K562 (cell line): ENCODE measurements at regions not wholly inside any gene's neighbourhood (a gene's known extent, or its start where the extent isn't known, plus 50 kb on each side); places are given as distances from the start of the nearest gene placed in this dataset.

ENCODE experiments used
- ATAC-seq: fragments of 200-7000 bp; cut with Tn5 transposase; 3 replicates; pipeline ENCODE4 v1.9.1; 2020; ENCODE audit warnings: moderate library complexity
- BruUV-seq: library from RNA; stranded (reverse); fragments of 400-500 nt; replicated peaks from 2 replicates; lab custom pipeline; 2021; lab: Mats Ljungman, UMichigan
- CTCF ChIA-PET: fragments of 300-600 bp; formaldehyde crosslinking; extraction: SDS; loops from one replicate; lab custom pipeline; 2021; ENCODE audit warnings: low intra/inter-chr PET ratio; lab: Yijun Ruan, JAX
- POLR2A ChIA-PET: fragments of 300-600, 350-650 bp; sonication (Branson Sonifier 250); formaldehyde crosslinking; extraction: SDS; loops from one replicate; lab custom pipeline; 2021; ENCODE audit warnings: antibody characterized with exemption, inconsistent platforms; lab: Yijun Ruan, JAX
- DNase-seq, 4 experiments: peaks; one replicate each; pipeline versions ENCODE4 v3.0.0 to v3.0.0-alpha.2; 2011 to 2018; ENCODE audit warnings: low spot score in 3 of 4, mixed read lengths in 3 of 4; ENCODE audit errors: extremely low read depth in 1 of 4
- FAIRE-seq: peaks from 2 replicates; lab custom pipeline; 2011; peaks lifted over from hg19 to GRCh38; lab: Jason Lieb, UNC
- H2AFZ ChIP-seq: 2 replicates; pipeline ENCODE4 v1.6.0; 2011; ENCODE audit warnings: low read depth, low read length, control low read depth, inconsistent platforms
- H3K27ac ChIP-seq: fragments of 200-600 bp; 3 replicates; pipeline ENCODE4 v1.8.0; 2011; ENCODE audit warnings: low read depth, mild to moderate bottlenecking, control low read depth, inconsistent platforms, low read length, moderate library complexity, mixed read lengths; ENCODE audit errors: extremely low read depth
- H3K27me3 ChIP-seq, 2 experiments: fragments of 300-600 bp in 1 of 2; 2 replicates in 1 of 2; 3 replicates in 1 of 2; pipeline versions ENCODE4 v1.6.0 to v1.8.0; 2011; ENCODE audit warnings: inconsistent platforms in 2 of 2, low read length in 2 of 2, mild to moderate bottlenecking in 1 of 2, mixed read lengths in 1 of 2, moderate library complexity in 1 of 2; ENCODE audit not compliant: control insufficient read depth in 2 of 2, insufficient read depth in 2 of 2
- H3K36me3 ChIP-seq: fragments of 300-600 bp; 3 replicates; pipeline ENCODE4 v1.8.0; 2011; ENCODE audit warnings: mild to moderate bottlenecking, low read length, inconsistent platforms; ENCODE audit not compliant: control insufficient read depth, insufficient read depth
- H3K4me1 ChIP-seq, 2 experiments: fragments of 200-600 bp in 1 of 2; replicated peaks in 1 of 2; 2 replicates in 1 of 2; 3 replicates in 1 of 2; pipeline versions ENCODE4 v1.5.1 to v1.8.0; 2011; ENCODE audit warnings: inconsistent platforms in 2 of 2, low read length in 2 of 2, mild to moderate bottlenecking in 1 of 2, mixed read lengths in 1 of 2, moderate library complexity in 1 of 2; ENCODE audit not compliant: control insufficient read depth in 2 of 2, insufficient read depth in 2 of 2
- H3K4me2 ChIP-seq: 2 replicates; pipeline ENCODE4 v1.6.1; 2011; ENCODE audit warnings: low read length, control low read depth, inconsistent platforms, mixed read lengths; ENCODE audit not compliant: insufficient read depth
- H3K4me3 ChIP-seq: fragments of 200-600 bp; sonication (generic), shearing (Covaris generic); 2 replicates; pipeline ENCODE4 v1.5.1; 2016; ENCODE audit warnings: control low read depth, inconsistent platforms
- H3K79me2 ChIP-seq: fragments of 200-600 bp; 3 replicates; pipeline ENCODE4 v1.8.0; 2011; ENCODE audit warnings: low read length, inconsistent platforms; ENCODE audit not compliant: control insufficient read depth, insufficient read depth
- H3K9ac ChIP-seq, 2 experiments: 2 replicates each; pipeline versions ENCODE4 v1.6.0 to v1.6.1; 2011; ENCODE audit warnings: low read depth in 2 of 2, low read length in 2 of 2, control low read depth in 1 of 2, inconsistent platforms in 1 of 2, mild to moderate bottlenecking in 1 of 2, mixed read lengths in 1 of 2; ENCODE audit not compliant: insufficient read depth in 1 of 2
- H3K9me1 ChIP-seq: one replicate; pipeline ENCODE4 v1.6.0; 2011; ENCODE audit warnings: inconsistent platforms, mild to moderate bottlenecking, low read length, moderate library complexity; ENCODE audit not compliant: control insufficient read depth, insufficient read depth
- H3K9me3 ChIP-seq: replicated peaks from 2 replicates; pipeline ENCODE4 v1.5.1; 2011; ENCODE audit warnings: low read depth, low read length, inconsistent platforms; ENCODE audit not compliant: control insufficient read depth, insufficient read depth
- H4K20me1 ChIP-seq: replicated peaks from 2 replicates; pipeline ENCODE4 v1.6.1; 2011; ENCODE audit warnings: low read length, inconsistent platforms, mixed read lengths; ENCODE audit not compliant: control insufficient read depth, insufficient read depth
- ARID1B ChIP-seq: fragments of 450-650 bp; IDR thresholded peaks from 2 replicates; pipeline ENCODE4 v1.6.1; 2016; ENCODE audit warnings: antibody characterized with exemption, mild to moderate bottlenecking, inconsistent platforms
- ARID4B ChIP-seq: sonication (generic); formaldehyde crosslinking; IDR thresholded peaks from 2 replicates; pipeline ENCODE4 v1.8.0; 2022; ENCODE audit warnings: mild to moderate bottlenecking, missing genetic modification reagents
- CC2D1A ChIP-seq: fragments of 450-650 bp; IDR thresholded peaks from 2 replicates; pipeline ENCODE4 v1.6.1; 2017; ENCODE audit warnings: mild to moderate bottlenecking
- CHD1 ChIP-seq: fragments of 200-600 bp; sonication (generic); IDR thresholded peaks from one replicate; pipeline ENCODE4 v1.6.1; 2012; ENCODE audit warnings: mild to moderate bottlenecking, moderate library complexity, low read length, inconsistent platforms
- CREM ChIP-seq: IDR thresholded peaks from 2 replicates; pipeline ENCODE4 v1.6.1; 2014; ENCODE audit warnings: antibody characterized with exemption, low read depth
- MTA3 ChIP-seq: fragments of 450-650 bp; formaldehyde crosslinking; IDR thresholded peaks from 2 replicates; pipeline ENCODE4 v1.6.1; 2017; ENCODE audit warnings: mild to moderate bottlenecking, borderline replicate concordance
- PBX2 ChIP-seq, 2 experiments: IDR thresholded peaks in 1 of 2; conservative IDR thresholded peaks in 1 of 2; 2 replicates each; pipeline ENCODE4 v1.6.1; 2016; ENCODE audit warnings: low read depth in 2 of 2, mild to moderate bottlenecking in 1 of 2, missing compliant biosample characterization in 1 of 2, missing genetic modification characterization in 1 of 2, moderate library complexity in 1 of 2
- SNIP1 ChIP-seq: fragments of 450-650 bp; IDR thresholded peaks from 2 replicates; pipeline ENCODE4 v1.7.1; 2017; ENCODE audit warnings: low read depth, mild to moderate bottlenecking
- ZC3H11A ChIP-seq: IDR thresholded peaks from 2 replicates; pipeline ENCODE4 v1.6.1; 2012; ENCODE audit warnings: low read depth, low read length, improper control_type of control experiment
- ZNF444 ChIP-seq: fragments of 250-450 bp; sonication (Bioruptor Pico); IDR thresholded peaks from 2 replicates; pipeline ENCODE4 v1.4.0; 2020; ENCODE audit warnings: mild to moderate bottlenecking, moderate library complexity
- WGBS: fragments of 100-300 bp; shearing (Covaris generic); methylation state at CpG from one replicate; pipeline ENCODE4 v1.1.6; 2016; ENCODE audit warnings: low coverage, mixed read lengths; ENCODE audit not compliant: insufficient coverage; ENCODE audit errors: missing lambda C conversion rate; 5-methylcytosine and 5-hydroxymethylcytosine counted together
- in situ Hi-C: fragments of 300-500 bp; cut with MboI; formaldehyde crosslinking; loops from 4 replicates; pipeline ENCODE4 v1.15.0; 2018; ENCODE audit warnings: inconsistent platforms, mixed read lengths
- intact Hi-C: fragments of 100-400 bp; cut with micrococcal nuclease; formaldehyde crosslinking; loops from 2 replicates; pipeline ENCODE4 v1.14.2; 2022
- TF ChIP-seq, protein P1 (sequence below), 3 experiments: fragments of 200-800 bp in 1 of 3; fragments of 250-450 bp in 1 of 3; fragments of 450-650 bp in 1 of 3; sonication (Bioruptor Pico) in 1 of 3; sonication (Bioruptor generic) in 1 of 3; formaldehyde crosslinking in 1 of 3; IDR thresholded peaks; 2 replicates each; pipeline versions ENCODE4 v1.6.1 to v1.8.0; 2016 to 2022; ENCODE audit warnings: mild to moderate bottlenecking in 2 of 3, missing genetic modification characterization in 2 of 3, missing compliant biosample characterization in 1 of 3, moderate library complexity in 1 of 3

DNA sequence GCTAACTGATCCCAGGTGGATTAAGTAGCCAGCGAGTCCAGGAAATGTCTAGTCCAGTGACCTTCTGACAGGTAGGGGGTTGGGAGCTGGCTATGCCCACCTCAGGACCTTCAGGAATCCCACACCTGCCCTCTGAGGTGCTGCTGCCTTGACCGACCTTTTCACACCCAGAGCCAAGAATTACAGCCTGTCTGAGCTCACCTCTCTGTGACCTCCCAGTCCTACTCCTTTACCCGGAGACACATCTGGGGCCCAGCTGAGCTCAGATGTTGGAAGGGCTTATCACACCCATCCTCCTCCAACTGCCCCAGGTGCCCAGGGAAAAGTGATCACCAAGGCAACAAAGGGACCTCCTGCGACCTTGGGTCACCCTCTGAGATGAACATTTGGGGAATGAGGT is 413.3 kb upstream of the TNP1 start:
- no peaks in the 10 kb centered on the region for H3K79me2 ChIP-seq
- no peaks in the 10 kb centered on the region for H4K20me1 ChIP-seq
- no peak for FAIRE-seq
- H2AFZ ChIP-seq: no peak overlapping the region
- TF ChIP-seq SNIP1 (no peak), ZNF444 (no peak), ZC3H11A (no peak), MTA3 (no peak), CHD1 (no peak), CC2D1A (no peak), CREM (no peak), PBX2 (CRISPR knock-in tag; IDR thresholded peaks at IDR 0.05; ENCODE audit: low read depth) (no peak), PBX2 (tag; conservative IDR thresholded peaks at IDR 0.05; ENCODE audit: low read depth) (no peak), ARID1B (no peak), ARID4B (no peak)
- TF ChIP-seq, protein P1, sequence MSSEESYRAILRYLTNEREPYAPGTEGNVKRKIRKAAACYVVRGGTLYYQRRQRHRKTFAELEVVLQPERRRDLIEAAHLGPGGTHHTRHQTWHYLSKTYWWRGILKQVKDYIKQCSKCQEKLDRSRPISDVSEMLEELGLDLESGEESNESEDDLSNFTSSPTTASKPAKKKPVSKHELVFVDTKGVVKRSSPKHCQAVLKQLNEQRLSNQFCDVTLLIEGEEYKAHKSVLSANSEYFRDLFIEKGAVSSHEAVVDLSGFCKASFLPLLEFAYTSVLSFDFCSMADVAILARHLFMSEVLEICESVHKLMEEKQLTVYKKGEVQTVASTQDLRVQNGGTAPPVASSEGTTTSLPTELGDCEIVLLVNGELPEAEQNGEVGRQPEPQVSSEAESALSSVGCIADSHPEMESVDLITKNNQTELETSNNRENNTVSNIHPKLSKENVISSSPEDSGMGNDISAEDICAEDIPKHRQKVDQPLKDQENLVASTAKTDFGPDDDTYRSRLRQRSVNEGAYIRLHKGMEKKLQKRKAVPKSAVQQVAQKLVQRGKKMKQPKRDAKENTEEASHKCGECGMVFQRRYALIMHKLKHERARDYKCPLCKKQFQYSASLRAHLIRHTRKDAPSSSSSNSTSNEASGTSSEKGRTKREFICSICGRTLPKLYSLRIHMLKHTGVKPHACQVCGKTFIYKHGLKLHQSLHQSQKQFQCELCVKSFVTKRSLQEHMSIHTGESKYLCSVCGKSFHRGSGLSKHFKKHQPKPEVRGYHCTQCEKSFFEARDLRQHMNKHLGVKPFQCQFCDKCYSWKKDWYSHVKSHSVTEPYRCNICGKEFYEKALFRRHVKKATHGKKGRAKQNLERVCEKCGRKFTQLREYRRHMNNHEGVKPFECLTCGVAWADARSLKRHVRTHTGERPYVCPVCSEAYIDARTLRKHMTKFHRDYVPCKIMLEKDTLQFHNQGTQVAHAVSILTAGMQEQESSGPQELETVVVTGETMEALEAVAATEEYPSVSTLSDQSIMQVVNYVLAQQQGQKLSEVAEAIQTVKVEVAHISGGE (CRISPR knock-in tag; IDR thresholded peaks at IDR 0.05): no peak
- H3K9ac ChIP-seq: no peak overlapping the region
- intact Hi-C loops (no loop called here), in situ Hi-C loops (no loop called here)
- 0% methylated on average over 4 of the region's 4 CpGs for WGBS
- no peaks in the 10 kb centered on the region for H3K9me1 ChIP-seq
- no peaks in the 10 kb centered on the region for H3K9me3 ChIP-seq
- no peak for ATAC-seq
- 0 out of 5 replicates have a peak, but pooled peaks cover 0 to 4% of the 10 kb centered on the region in 2 experiments for H3K27me3 ChIP-seq
- ChIA-PET POLR2A (no interaction called here), CTCF (no interaction called here)
- no peaks in the 10 kb centered on the region for H3K4me1 ChIP-seq
- H3K4me2 ChIP-seq: no peak overlapping the region
- no peak for DNase-seq
- no TSS peak for BruUV-seq
- no peak overlapping the region for H3K4me3 ChIP-seq
- H3K27ac ChIP-seq: no peak overlapping the region
- H3K36me3 ChIP-seq: no peaks in the 10 kb centered on the region
